ENCODE measurements at regions not wholly inside any gene's neighbourhood (a gene's known extent, or its start where the extent isn't known, plus 50 kb on each side); places are given as distances from the start of the nearest gene placed in this dataset.

GRCh38 chr11:121944556-121945230, 171.3 kb downstream of the BLID start:
- H3K79me2 ChIP-seq (ENCODE audit: insufficient read depth, low read length), result no peaks in the 10 kb centered on the region
- no peaks in the 10 kb centered on the region for H3K27me3 ChIP-seq (ENCODE audit: low read length)
- H3K9ac ChIP-seq (ENCODE audit: low read length), result no peak overlapping the region
- no peak overlapping the region for H3K4me2 ChIP-seq (ENCODE audit: low read depth, low read length, poor library complexity, severe bottlenecking)
- no peak overlapping the region for H2AFZ ChIP-seq (ENCODE audit: low read depth, low read length, severe bottlenecking)
- 0 out of 2 replicates have a peak, but pooled peaks cover 3% of the 10 kb centered on the region for H3K9me3 ChIP-seq (ENCODE audit: insufficient read depth, low read length)
- no peak overlapping the region for H3K4me3 ChIP-seq (ENCODE audit: insufficient read depth, low read length, poor library complexity, severe bottlenecking)
- TF ChIP-seq, protein P1, sequence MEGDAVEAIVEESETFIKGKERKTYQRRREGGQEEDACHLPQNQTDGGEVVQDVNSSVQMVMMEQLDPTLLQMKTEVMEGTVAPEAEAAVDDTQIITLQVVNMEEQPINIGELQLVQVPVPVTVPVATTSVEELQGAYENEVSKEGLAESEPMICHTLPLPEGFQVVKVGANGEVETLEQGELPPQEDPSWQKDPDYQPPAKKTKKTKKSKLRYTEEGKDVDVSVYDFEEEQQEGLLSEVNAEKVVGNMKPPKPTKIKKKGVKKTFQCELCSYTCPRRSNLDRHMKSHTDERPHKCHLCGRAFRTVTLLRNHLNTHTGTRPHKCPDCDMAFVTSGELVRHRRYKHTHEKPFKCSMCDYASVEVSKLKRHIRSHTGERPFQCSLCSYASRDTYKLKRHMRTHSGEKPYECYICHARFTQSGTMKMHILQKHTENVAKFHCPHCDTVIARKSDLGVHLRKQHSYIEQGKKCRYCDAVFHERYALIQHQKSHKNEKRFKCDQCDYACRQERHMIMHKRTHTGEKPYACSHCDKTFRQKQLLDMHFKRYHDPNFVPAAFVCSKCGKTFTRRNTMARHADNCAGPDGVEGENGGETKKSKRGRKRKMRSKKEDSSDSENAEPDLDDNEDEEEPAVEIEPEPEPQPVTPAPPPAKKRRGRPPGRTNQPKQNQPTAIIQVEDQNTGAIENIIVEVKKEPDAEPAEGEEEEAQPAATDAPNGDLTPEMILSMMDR (IDR thresholded peaks at IDR 0.05; ENCODE audit: insufficient read depth, low read length, poor library complexity, severe bottlenecking), result no peak
- no peak for TF ChIP-seq EZH2phosphoT487 (conservative IDR thresholded peaks at IDR 0.05; ENCODE audit: low read length)
- H4K20me1 ChIP-seq (ENCODE audit: low read depth, low read length), result no peaks in the 10 kb centered on the region
- no peaks in the 10 kb centered on the region; the same call in 1 of the 2 replicates for H3K9me2 ChIP-seq (replicated peaks; ENCODE audit: insufficient read depth, low read length)
- no peaks in the 10 kb centered on the region for H3F3A ChIP-seq (ENCODE audit: insufficient read depth)
- H3K36me3 ChIP-seq (ENCODE audit: low read length), result no peaks in the 10 kb centered on the region
- no peak overlapping the region for H3K27ac ChIP-seq (ENCODE audit: low read depth, low read length)

DNA sequence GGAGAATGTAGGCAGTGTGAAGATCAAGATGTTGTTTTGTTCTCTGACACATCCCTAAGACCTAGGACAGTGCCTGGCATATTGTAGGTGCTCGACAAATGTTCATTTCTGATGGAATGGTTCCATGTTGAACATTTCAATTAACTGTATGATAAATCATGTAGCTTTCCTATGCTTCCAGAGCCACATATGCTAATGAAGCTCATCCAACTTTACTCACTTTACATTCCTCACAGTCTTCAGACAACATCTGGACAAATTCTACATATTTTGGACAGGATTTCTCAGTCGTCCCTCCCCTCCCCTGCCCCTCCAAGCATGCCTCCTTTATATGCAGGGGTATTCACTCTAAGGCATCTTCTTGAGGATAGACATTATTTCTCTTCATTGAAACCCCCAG, 177.9 kb downstream of the BLID start:
- Histone ChIP-seq H2AFZ (ENCODE audit: low read depth, low read length, severe bottlenecking) (no peak overlapping the region), H3F3A (ENCODE audit: insufficient read depth) (no peaks in the 10 kb centered on the region), H4K20me1 (ENCODE audit: low read depth, low read length) (no peaks in the 10 kb centered on the region), H3K79me2 (ENCODE audit: insufficient read depth, low read length) (no peaks in the 10 kb centered on the region), H3K27me3 (ENCODE audit: low read length) (no peaks in the 10 kb centered on the region), H3K4me3 (ENCODE audit: insufficient read depth, low read length, poor library complexity, severe bottlenecking) (no peak overlapping the region), H3K9ac (ENCODE audit: low read length) (no peak overlapping the region), H3K9me3 (ENCODE audit: insufficient read depth, low read length) (no peaks in the 10 kb centered on the region), H3K9me2 (replicated peaks; ENCODE audit: insufficient read depth, low read length) (no peaks in the 10 kb centered on the region), H3K27ac (ENCODE audit: low read depth, low read length) (no peak overlapping the region), H3K4me2 (ENCODE audit: low read depth, low read length, poor library complexity, severe bottlenecking) (no peak overlapping the region), H3K36me3 (ENCODE audit: low read length) (no peaks in the 10 kb centered on the region)
- no peak for TF ChIP-seq EZH2phosphoT487 (conservative IDR thresholded peaks at IDR 0.05; ENCODE audit: low read length)
- TF ChIP-seq, protein P1 (IDR thresholded peaks at IDR 0.05; ENCODE audit: insufficient read depth, low read length, poor library complexity, severe bottlenecking), result no peak

- Histone ChIP-seq H3K27ac (ENCODE audit: low read depth, low read length) (no peak overlapping the region), H2AFZ (ENCODE audit: low read depth, low read length, severe bottlenecking) (no peak overlapping the region), H4K20me1 (ENCODE audit: low read depth, low read length) (no peaks in the 10 kb centered on the region), H3K9me2 (replicated peaks; ENCODE audit: insufficient read depth, low read length) (no peaks in the 10 kb centered on the region), H3K27me3 (ENCODE audit: low read length) (no peaks in the 10 kb centered on the region), H3F3A (ENCODE audit: insufficient read depth) (no peaks in the 10 kb centered on the region), H3K4me3 (ENCODE audit: insufficient read depth, low read length, poor library complexity, severe bottlenecking) (no peak overlapping the region), H3K36me3 (ENCODE audit: low read length) (no peaks in the 10 kb centered on the region), H3K9me3 (ENCODE audit: insufficient read depth, low read length) (no peaks in the 10 kb centered on the region), H3K9ac (ENCODE audit: low read length) (no peak overlapping the region), H3K4me2 (ENCODE audit: low read depth, low read length, poor library complexity, severe bottlenecking) (no peak overlapping the region), H3K79me2 (ENCODE audit: insufficient read depth, low read length) (no peaks in the 10 kb centered on the region)
- TF ChIP-seq, protein P1 (IDR thresholded peaks at IDR 0.05; ENCODE audit: insufficient read depth, low read length, poor library complexity, severe bottlenecking), result no peak
- no peak for TF ChIP-seq EZH2phosphoT487 (conservative IDR thresholded peaks at IDR 0.05; ENCODE audit: low read length)
These were observed 179.1 kb downstream of the BLID start for GRCh38 chr11:121936781-121937447.

Data from SU-DHL-6 (cell line).